ENCODE measurements at regions not wholly inside any gene's neighbourhood (a gene's known extent, or its start where the extent isn't known, plus 50 kb on each side); places are given as distances from the start of the nearest gene placed in this dataset.
"Not testable (repeated sequence)": the region's sequence is repeated elsewhere in the genome, so short reads cannot be mapped to it uniquely, and the experiment has no call there.

- no peaks in the 10 kb centered on the region for H3K27me3 Mint-ChIP-seq
- H3K27ac Mint-ChIP-seq: no peak overlapping the region
These were observed 316.7 kb upstream of the ESRRG start for GRCh38 chr1:217039926-217040325.

GRCh38 chr1:217039139-217039538 lies 315.9 kb upstream of the ESRRG start:
- not testable (repeated sequence) for H3K27ac Mint-ChIP-seq, H3K4me3 Mint-ChIP-seq, H3K4me1 Mint-ChIP-seq, H3K36me3 Mint-ChIP-seq, H3K27me3 Mint-ChIP-seq
- H3K9me3 Mint-ChIP-seq: peaks cover 27% of the 10 kb centered on the region

More at GRCh38 chr1:217039926-217040325, 316.7 kb upstream of the ESRRG start:
- H3K36me3 Mint-ChIP-seq: no peaks in the 10 kb centered on the region
- H3K4me1 Mint-ChIP-seq: no peaks in the 10 kb centered on the region
- peaks cover 27% of the 10 kb centered on the region for H3K9me3 Mint-ChIP-seq
- H3K4me3 Mint-ChIP-seq: no peak overlapping the region

- peaks cover 27% of the 10 kb centered on the region for H3K9me3 Mint-ChIP-seq
- H3K27me3 Mint-ChIP-seq: no peaks in the 10 kb centered on the region
- H3K27ac Mint-ChIP-seq: no peak overlapping the region
- H3K4me1 Mint-ChIP-seq: no peaks in the 10 kb centered on the region
- H3K4me3 Mint-ChIP-seq: no peak overlapping the region
- H3K36me3 Mint-ChIP-seq: no peaks in the 10 kb centered on the region
These were observed 313.5 kb upstream of the ESRRG start for GRCh38 chr1:217036757-217037156.

GRCh38 chr1:217032715-217033367 lies 309.6 kb upstream of the ESRRG start:
- Mint-ChIP-seq H3K9me3 (peaks cover 11% of the 10 kb centered on the region), H3K36me3 (no peaks in the 10 kb centered on the region), H3K4me1 (no peaks in the 10 kb centered on the region), H3K4me3 (no peak overlapping the region), H3K27me3 (no peaks in the 10 kb centered on the region), H3K27ac (no peak overlapping the region)

- no peaks in the 10 kb centered on the region for H3K36me3 Mint-ChIP-seq
- no peaks in the 10 kb centered on the region for H3K27me3 Mint-ChIP-seq
- H3K9me3 Mint-ChIP-seq: peaks cover 2% of the 10 kb centered on the region
- H3K27ac Mint-ChIP-seq: no peak overlapping the region
- no peak overlapping the region for H3K4me3 Mint-ChIP-seq
- H3K4me1 Mint-ChIP-seq: no peaks in the 10 kb centered on the region
These were observed 306.3 kb upstream of the ESRRG start for GRCh38 chr1:217029281-217030157.

GRCh38 chr1:217027403-217028080 lies 304.3 kb upstream of the ESRRG start:
- Mint-ChIP-seq H3K4me1 (no peaks in the 10 kb centered on the region), H3K27ac (no peak overlapping the region), H3K9me3 (peaks cover 4% of the 10 kb centered on the region)

GRCh38 chr1:217026531-217026930 lies 303.3 kb upstream of the ESRRG start:
- Mint-ChIP-seq H3K4me3 (no peak overlapping the region), H3K36me3 (no peaks in the 10 kb centered on the region), H3K27ac (no peak overlapping the region), H3K9me3 (peaks cover 4% of the 10 kb centered on the region), H3K4me1 (no peaks in the 10 kb centered on the region), H3K27me3 (peaks cover 2% of the 10 kb centered on the region)

More at GRCh38 chr1:217027403-217028080, 304.3 kb upstream of the ESRRG start:
- peaks cover 2% of the 10 kb centered on the region for H3K27me3 Mint-ChIP-seq
- H3K36me3 Mint-ChIP-seq: no peaks in the 10 kb centered on the region
- no peak overlapping the region for H3K4me3 Mint-ChIP-seq

- Mint-ChIP-seq H3K27ac (no peak overlapping the region), H3K36me3 (no peaks in the 10 kb centered on the region), H3K4me1 (no peaks in the 10 kb centered on the region), H3K4me3 (no peak overlapping the region), H3K9me3 (peaks cover 4% of the 10 kb centered on the region), H3K27me3 (peaks cover 2% of the 10 kb centered on the region)
These were observed 302.2 kb upstream of the ESRRG start for GRCh38 chr1:217025381-217025780.

GRCh38 chr1:217024911-217025310 lies 301.7 kb upstream of the ESRRG start:
- Mint-ChIP-seq H3K27me3 (peaks cover 2% of the 10 kb centered on the region), H3K27ac (no peak overlapping the region), H3K9me3 (peaks cover 4% of the 10 kb centered on the region), H3K4me1 (no peaks in the 10 kb centered on the region), H3K36me3 (no peaks in the 10 kb centered on the region), H3K4me3 (no peak overlapping the region)

GRCh38 chr1:217021956-217022355 lies 298.7 kb upstream of the ESRRG start:
- Mint-ChIP-seq H3K27ac (no peak overlapping the region), H3K4me3 (no peak overlapping the region), H3K9me3 (peaks cover 4% of the 10 kb centered on the region), H3K36me3 (no peaks in the 10 kb centered on the region), H3K4me1 (no peaks in the 10 kb centered on the region), H3K27me3 (peaks cover 2% of the 10 kb centered on the region)

- Mint-ChIP-seq H3K4me1 (no peaks in the 10 kb centered on the region), H3K4me3 (no peak overlapping the region), H3K9me3 (peaks cover 4% of the 10 kb centered on the region)
These were observed 298.2 kb upstream of the ESRRG start for GRCh38 chr1:217021400-217021799.

GRCh38 chr1:217019475-217019874 lies 296.2 kb upstream of the ESRRG start:
- H3K36me3 Mint-ChIP-seq: no peaks in the 10 kb centered on the region

More at GRCh38 chr1:217021400-217021799, 298.2 kb upstream of the ESRRG start:
- H3K27me3 Mint-ChIP-seq: peaks cover 2% of the 10 kb centered on the region
- H3K36me3 Mint-ChIP-seq: no peaks in the 10 kb centered on the region
- no peak overlapping the region for H3K27ac Mint-ChIP-seq

GRCh38 chr1:217018648-217019047 lies 295.4 kb upstream of the ESRRG start:
- H3K36me3 Mint-ChIP-seq: no peaks in the 10 kb centered on the region
- H3K4me3 Mint-ChIP-seq: no peak overlapping the region
- H3K9me3 Mint-ChIP-seq: peaks cover 4% of the 10 kb centered on the region
- no peaks in the 10 kb centered on the region for H3K27me3 Mint-ChIP-seq
- no peak overlapping the region for H3K27ac Mint-ChIP-seq
- H3K4me1 Mint-ChIP-seq: no peaks in the 10 kb centered on the region

More at GRCh38 chr1:217019475-217019874, 296.2 kb upstream of the ESRRG start:
- peaks cover 2% of the 10 kb centered on the region for H3K27me3 Mint-ChIP-seq
- peaks cover 3% of the 10 kb centered on the region for H3K9me3 Mint-ChIP-seq
- no peak overlapping the region for H3K27ac Mint-ChIP-seq
- H3K4me1 Mint-ChIP-seq: no peaks in the 10 kb centered on the region
- H3K4me3 Mint-ChIP-seq: no peak overlapping the region

- Mint-ChIP-seq H3K9me3 (peaks cover 4% of the 10 kb centered on the region), H3K27ac (no peak overlapping the region), H3K36me3 (no peaks in the 10 kb centered on the region), H3K27me3 (no peaks in the 10 kb centered on the region), H3K4me3 (no peak overlapping the region), H3K4me1 (no peaks in the 10 kb centered on the region)
These were observed 293.9 kb upstream of the ESRRG start for GRCh38 chr1:217017165-217017564.

- H3K4me1 Mint-ChIP-seq: no peaks in the 10 kb centered on the region
- no peaks in the 10 kb centered on the region for H3K27me3 Mint-ChIP-seq
- H3K36me3 Mint-ChIP-seq: no peaks in the 10 kb centered on the region
- no peak overlapping the region for H3K4me3 Mint-ChIP-seq
- peaks cover 4% of the 10 kb centered on the region for H3K9me3 Mint-ChIP-seq
- no peak overlapping the region for H3K27ac Mint-ChIP-seq
These were observed 290.8 kb upstream of the ESRRG start for GRCh38 chr1:217014066-217014465.

GRCh38 chr1:217012659-217013058 lies 289.4 kb upstream of the ESRRG start:
- H3K27me3 Mint-ChIP-seq: no peaks in the 10 kb centered on the region

More at GRCh38 chr1:217012659-217013058, 289.4 kb upstream of the ESRRG start:
- Mint-ChIP-seq H3K9me3 (peaks cover 8% of the 10 kb centered on the region), H3K4me1 (no peaks in the 10 kb centered on the region), H3K4me3 (no peak overlapping the region), H3K27ac (no peak overlapping the region), H3K36me3 (no peaks in the 10 kb centered on the region)
